Hematopoietic multipotent progenitor cell (in vitro differentiated cells): ENCODE measurements at regions not wholly inside any gene's neighbourhood (a gene's known extent, or its start where the extent isn't known, plus 50 kb on each side); places are given as distances from the start of the nearest gene placed in this dataset.

Experiments
- DNase-seq, 3 donors: peaks; one replicate each; pipeline ENCODE4 v3.0.0-alpha.2; 2011 to 2015; ENCODE audit warnings: low read depth in 2 of 3, low spot score in 2 of 3

GRCh38 chr2:13005761-13006335 is 289.1 kb downstream of the TRIB2 start:
- DNase-seq: no peak

GRCh38 chr2:13006426-13006825 is 289.7 kb downstream of the TRIB2 start:
- DNase-seq: no peak

GRCh38 chr2:13006829-13007717 is 290.3 kb downstream of the TRIB2 start:
- peak; percentile 45 to 80 (median 59) for DNase-seq

GRCh38 chr2:13009027-13009642 is 292.4 kb downstream of the TRIB2 start:
- DNase-seq: no peak

- no peak for DNase-seq
Measured at GRCh38 chr2:13010283-13010682, 293.5 kb downstream of the TRIB2 start.

- DNase-seq: no peak
Measured at GRCh38 chr2:13014783-13015182, 298.0 kb downstream of the TRIB2 start.

- DNase-seq: no peak
Measured at GRCh38 chr2:13015532-13016320, 299.0 kb downstream of the TRIB2 start.

GRCh38 chr2:13018490-13018889 is 301.8 kb downstream of the TRIB2 start:
- DNase-seq: no peak

GRCh38 chr2:13019781-13020180 is 303.0 kb downstream of the TRIB2 start:
- peak in 1 of 3 donors; percentile 68 for DNase-seq

GRCh38 chr2:13020469-13020868 is 303.7 kb downstream of the TRIB2 start:
- DNase-seq: no peak

- DNase-seq: no peak
Measured at GRCh38 chr2:13021470-13021957, 304.8 kb downstream of the TRIB2 start.

GRCh38 chr2:13030606-13031005 is 313.9 kb downstream of the TRIB2 start:
- no peak for DNase-seq

- DNase-seq: no peak
Measured at GRCh38 chr2:13034861-13035260, 318.1 kb downstream of the TRIB2 start.

GRCh38 chr2:13035866-13036265 is 319.1 kb downstream of the TRIB2 start:
- DNase-seq: no peak

GRCh38 chr2:13040043-13040442 is 323.3 kb downstream of the TRIB2 start:
- DNase-seq: no peak

- peak in 1 of 3 donors; percentile 23 for DNase-seq
Measured at GRCh38 chr2:13046557-13047165, 329.9 kb downstream of the TRIB2 start.

GRCh38 chr2:13050764-13051163 is 334.0 kb downstream of the TRIB2 start:
- DNase-seq: no peak

GRCh38 chr2:13052547-13052946 is 335.8 kb downstream of the TRIB2 start:
- no peak for DNase-seq

GRCh38 chr2:13056259-13056843 is 339.6 kb downstream of the TRIB2 start:
- DNase-seq: peak in 1 of 3 donors; percentile 12

- DNase-seq: no peak
Measured at GRCh38 chr2:13057671-13058070, 340.9 kb downstream of the TRIB2 start.
